IPS DF 6.9 (cell line): ENCODE measurements at regions not wholly inside any gene's neighbourhood (a gene's known extent, or its start where the extent isn't known, plus 50 kb on each side); places are given as distances from the start of the nearest gene placed in this dataset.
"Not testable (repeated sequence)": the region's sequence is repeated elsewhere in the genome, so short reads cannot be mapped to it uniquely, and the experiment has no call there.

ENCODE experiments used
- DNase-seq: peaks from one replicate; pipeline ENCODE4 v3.0.0-alpha.2; 2013; ENCODE audit warnings: low read depth, low spot score
- H3K27ac ChIP-seq: one replicate; pipeline ENCODE4 v1.5.1; 2013; ENCODE audit warnings: low read length, control low read depth
- H3K27me3 ChIP-seq: 2 replicates; pipeline ENCODE4 v1.6.1; 2013; ENCODE audit warnings: mild to moderate bottlenecking, low read length; ENCODE audit not compliant: control insufficient read depth, insufficient read depth
- H3K36me3 ChIP-seq: 2 replicates; pipeline ENCODE4 v1.6.1; 2013; ENCODE audit warnings: low read length; ENCODE audit not compliant: control insufficient read depth, insufficient read depth
- H3K4me1 ChIP-seq: 2 replicates; pipeline ENCODE4 v1.6.1; 2013; ENCODE audit warnings: low read length; ENCODE audit not compliant: control insufficient read depth, insufficient read depth
- H3K4me3 ChIP-seq: 2 replicates; pipeline ENCODE4 v1.5.1; 2013; ENCODE audit warnings: mild to moderate bottlenecking, low read length
- H3K9me3 ChIP-seq: 2 replicates; pipeline ENCODE4 v1.6.1; 2013; ENCODE audit warnings: low read length, inconsistent platforms; ENCODE audit not compliant: control insufficient read depth, insufficient read depth
- WGBS: extraction: QIAGEN DNeasy Blood & Tissue Kit; methylation state at CpG from one replicate; pipeline ENCODE4 v1.1.7; 2013; ENCODE audit warnings: mixed read lengths, missing lambda C conversion rate; ENCODE audit not compliant: insufficient read length, insufficient coverage; 5-methylcytosine and 5-hydroxymethylcytosine counted together

- H3K4me1 ChIP-seq, H3K9me3 ChIP-seq, H3K27ac ChIP-seq, H3K36me3 ChIP-seq, DNase-seq, H3K27me3 ChIP-seq, H3K4me3 ChIP-seq: not testable (repeated sequence)
- WGBS: no CpG with 5 or more reads among the region's 8 CpGs
Observed at GRCh38 chr11:107253661-107254060, 204.0 kb downstream of the CWF19L2 start.

GRCh38 chr11:107252429-107253161 is 205.0 kb downstream of the CWF19L2 start:
- Histone ChIP-seq H3K4me1 (no peaks in the 10 kb centered on the region), H3K27ac (no peak overlapping the region), H3K4me3 (no peak overlapping the region), H3K36me3 (no peaks in the 10 kb centered on the region), H3K27me3 (no peaks in the 10 kb centered on the region), H3K9me3 (no peaks in the 10 kb centered on the region)
- WGBS: no CpG with 5 or more reads among the region's 8 CpGs
- DNase-seq: no peak

GRCh38 chr11:107251298-107251697 is 206.3 kb downstream of the CWF19L2 start:
- no peak overlapping the region for H3K27ac ChIP-seq
- no peaks in the 10 kb centered on the region for H3K4me1 ChIP-seq
- no peaks in the 10 kb centered on the region for H3K36me3 ChIP-seq
- no peak for DNase-seq
- no peaks in the 10 kb centered on the region for H3K9me3 ChIP-seq
- H3K4me3 ChIP-seq: no peak overlapping the region
- WGBS: no CpG with 5 or more reads among the region's 4 CpGs
- no peaks in the 10 kb centered on the region for H3K27me3 ChIP-seq

- WGBS: no CpG with 5 or more reads among the region's 3 CpGs
- Histone ChIP-seq H3K27ac (no peak overlapping the region), H3K27me3 (no peaks in the 10 kb centered on the region), H3K9me3 (no peaks in the 10 kb centered on the region), H3K4me3 (no peak overlapping the region), H3K36me3 (no peaks in the 10 kb centered on the region), H3K4me1 (no peaks in the 10 kb centered on the region)
- DNase-seq: no peak
Observed at GRCh38 chr11:107250017-107250416, 207.6 kb downstream of the CWF19L2 start.

- no peak overlapping the region for H3K4me3 ChIP-seq
- no CpG with 5 or more reads among the region's 5 CpGs for WGBS
- DNase-seq: no peak
Observed at GRCh38 chr11:107249054-107249453, 208.6 kb downstream of the CWF19L2 start.

GRCh38 chr11:107247167-107247861 is 210.3 kb downstream of the CWF19L2 start:
- WGBS: no CpG with 5 or more reads among the region's 4 CpGs
- Histone ChIP-seq H3K36me3 (no peaks in the 10 kb centered on the region), H3K27ac (no peak overlapping the region), H3K4me1 (no peaks in the 10 kb centered on the region), H3K9me3 (no peaks in the 10 kb centered on the region), H3K27me3 (no peaks in the 10 kb centered on the region), H3K4me3 (no peak overlapping the region)
- DNase-seq: no peak

More at GRCh38 chr11:107249054-107249453, 208.6 kb downstream of the CWF19L2 start:
- no peaks in the 10 kb centered on the region for H3K27me3 ChIP-seq
- no peak overlapping the region for H3K27ac ChIP-seq
- H3K36me3 ChIP-seq: no peaks in the 10 kb centered on the region
- H3K9me3 ChIP-seq: no peaks in the 10 kb centered on the region
- H3K4me1 ChIP-seq: no peaks in the 10 kb centered on the region

- Histone ChIP-seq H3K27me3 (no peaks in the 10 kb centered on the region), H3K4me3 (no peak overlapping the region), H3K4me1 (no peaks in the 10 kb centered on the region), H3K27ac (no peak overlapping the region), H3K9me3 (no peaks in the 10 kb centered on the region), H3K36me3 (no peaks in the 10 kb centered on the region)
- WGBS: no CpG with 5 or more reads among the region's 1 CpG
- no peak for DNase-seq
Observed at GRCh38 chr11:107243929-107244328, 213.7 kb downstream of the CWF19L2 start.

- Histone ChIP-seq H3K27me3 (no peaks in the 10 kb centered on the region), H3K4me1 (no peaks in the 10 kb centered on the region), H3K4me3 (no peak overlapping the region), H3K36me3 (no peaks in the 10 kb centered on the region), H3K9me3 (no peaks in the 10 kb centered on the region), H3K27ac (no peak overlapping the region)
- no peak for DNase-seq
Observed at GRCh38 chr11:107232451-107232850, 214.2 kb upstream of the GUCY1A2 start.

- no peak for DNase-seq
- Histone ChIP-seq H3K4me1 (no peaks in the 10 kb centered on the region), H3K36me3 (no peaks in the 10 kb centered on the region), H3K9me3 (no peaks in the 10 kb centered on the region), H3K27me3 (no peaks in the 10 kb centered on the region), H3K27ac (no peak overlapping the region), H3K4me3 (no peak overlapping the region)
Observed at GRCh38 chr11:107224836-107225235, 206.6 kb upstream of the GUCY1A2 start.

- Histone ChIP-seq H3K27ac (no peak overlapping the region), H3K36me3 (no peaks in the 10 kb centered on the region), H3K27me3 (no peaks in the 10 kb centered on the region), H3K9me3 (no peaks in the 10 kb centered on the region), H3K4me3 (no peak overlapping the region), H3K4me1 (no peaks in the 10 kb centered on the region)
- no peak for DNase-seq
- WGBS: no CpG with 5 or more reads among the region's 5 CpGs
Observed at GRCh38 chr11:107222916-107223460, 204.7 kb upstream of the GUCY1A2 start.
